Thoracic aorta (tissue), 2 donors: ENCODE measurements at regions not wholly inside any gene's neighbourhood (a gene's known extent, or its start where the extent isn't known, plus 50 kb on each side); places are given as distances from the start of the nearest gene placed in this dataset.
"Not testable (repeated sequence)": the region's sequence is repeated elsewhere in the genome, so short reads cannot be mapped to it uniquely, and the experiment has no call there.

Experiments used
- ATAC-seq: fragments of 150-250 bp; one replicate; pipeline ENCODE4 v1.8.0; 2017; ENCODE audit warnings: low read depth; ENCODE audit not compliant: insufficient number of reproducible peaks, low FRiP score
- DNase-seq: peaks from one replicate; pipeline ENCODE4 v3.0.0-alpha.2; 2020; ENCODE audit warnings: low spot score
- H3K27ac ChIP-seq, 2 donors: fragments of 200-600 bp; sonication (generic); 1 replicate in 1 of 2; 2 replicates in 1 of 2; pipeline ENCODE4 v1.5.1; 2016; ENCODE audit warnings: mild to moderate bottlenecking in 2 of 2, moderate library complexity in 2 of 2
- H3K27me3 ChIP-seq: fragments of 200-600 bp; sonication (generic); replicated peaks from 2 replicates; pipeline ENCODE4 v1.6.0; 2016; ENCODE audit warnings: mild to moderate bottlenecking; ENCODE audit not compliant: insufficient read depth
- H3K36me3 ChIP-seq: fragments of 200-600 bp; sonication (generic); one replicate; pipeline ENCODE4 v1.5.1; 2016
- H3K4me1 ChIP-seq, 2 donors: fragments of 200-600 bp; sonication (generic); 1 replicate in 1 of 2; 2 replicates in 1 of 2; pipeline versions ENCODE4 v1.5.1 to v1.6.0; 2016; ENCODE audit warnings: low read depth in 2 of 2, mild to moderate bottlenecking in 1 of 2; ENCODE audit not compliant: control insufficient read depth in 1 of 2
- H3K4me3 ChIP-seq: fragments of 200-600 bp; sonication (generic); 2 replicates; pipeline ENCODE4 v1.5.1; 2016; ENCODE audit warnings: mild to moderate bottlenecking
- H3K9me3 ChIP-seq: fragments of 200-600 bp; sonication (generic); 2 replicates; pipeline ENCODE4 v1.5.1; 2016
- CTCF ChIP-seq: fragments of 200-600 bp; sonication (generic); IDR thresholded peaks from one replicate; pipeline ENCODE4 v1.5.1; 2019; ENCODE audit warnings: antibody characterized with exemption

- Histone ChIP-seq H3K4me3 (no peak overlapping the region), H3K27ac (no peak overlapping the region), H3K4me1 (no peaks in the 10 kb centered on the region), H3K36me3 (no peaks in the 10 kb centered on the region), H3K27me3 (no peaks in the 10 kb centered on the region), H3K9me3 (no peaks in the 10 kb centered on the region)
- DNase-seq: no peak
- ATAC-seq: no peak
- TF ChIP-seq CTCF: no peak
These were observed 207.3 kb upstream of the MAGEB2 start for GRCh38 chrX:30008031-30008430.

- no peaks in the 10 kb centered on the region for H3K9me3 ChIP-seq
- H3K4me3 ChIP-seq: no peak overlapping the region
- no peak for TF ChIP-seq CTCF
- H3K27ac ChIP-seq: no peak overlapping the region
- H3K36me3 ChIP-seq: no peaks in the 10 kb centered on the region
- ATAC-seq (no peak), DNase-seq (no peak)
- H3K4me1 ChIP-seq: no peaks in the 10 kb centered on the region
- no peaks in the 10 kb centered on the region for H3K27me3 ChIP-seq
These were observed 204.9 kb upstream of the MAGEB2 start for GRCh38 chrX:30010471-30010870.

- H3K9me3 ChIP-seq: no peaks in the 10 kb centered on the region
- H3K27ac ChIP-seq: no peak overlapping the region
- H3K27me3 ChIP-seq: no peaks in the 10 kb centered on the region
- TF ChIP-seq CTCF: no peak
- H3K36me3 ChIP-seq: no peaks in the 10 kb centered on the region
- H3K4me1 ChIP-seq: no peaks in the 10 kb centered on the region
- ATAC-seq: no peak
- DNase-seq: no peak
- H3K4me3 ChIP-seq: no peak overlapping the region
These were observed 199.9 kb upstream of the MAGEB2 start for GRCh38 chrX:30015440-30015839.

GRCh38 chrX:30027636-30028035 is 187.7 kb upstream of the MAGEB2 start:
- no peaks in the 10 kb centered on the region for H3K27me3 ChIP-seq
- DNase-seq (no peak), ATAC-seq (no peak)
- no peak for TF ChIP-seq CTCF
- H3K4me3 ChIP-seq: no peak overlapping the region
- H3K27ac ChIP-seq: no peak overlapping the region
- no peaks in the 10 kb centered on the region for H3K9me3 ChIP-seq
- H3K36me3 ChIP-seq: no peaks in the 10 kb centered on the region
- H3K4me1 ChIP-seq: no peaks in the 10 kb centered on the region

- H3K4me3 ChIP-seq, H3K27ac ChIP-seq, H3K27me3 ChIP-seq, H3K9me3 ChIP-seq, DNase-seq, ATAC-seq, H3K36me3 ChIP-seq, H3K4me1 ChIP-seq: not testable (repeated sequence)
These were observed 179.0 kb upstream of the MAGEB2 start for GRCh38 chrX:30036406-30036805.

GRCh38 chrX:30039768-30040167 is 175.6 kb upstream of the MAGEB2 start:
- H3K36me3 ChIP-seq: no peaks in the 10 kb centered on the region
- H3K27ac ChIP-seq: no peak overlapping the region

More at GRCh38 chrX:30039768-30040167, 175.6 kb upstream of the MAGEB2 start:
- ATAC-seq (no peak), DNase-seq (no peak)
- no peaks in the 10 kb centered on the region for H3K4me1 ChIP-seq
- TF ChIP-seq CTCF: no peak
- H3K4me3 ChIP-seq: no peak overlapping the region
- H3K27me3 ChIP-seq: no peaks in the 10 kb centered on the region
- H3K9me3 ChIP-seq: no peaks in the 10 kb centered on the region
